Activated T-helper 17 cell treated with anti-CD3 and anti-CD28 coated beads, Interleukin-2, amount 50 U/mL, for 72 hours (primary cell): ENCODE measurements at regions not wholly inside any gene's neighbourhood (a gene's known extent, or its start where the extent isn't known, plus 50 kb on each side); places are given as distances from the start of the nearest gene placed in this dataset.

Experiments used
- ATAC-seq: fragments of 150-1000 bp; cut with Tn5 transposase; replicated peaks from 2 replicates; pipeline ENCODE4 v1.10.0; 2021; ENCODE audit warnings: mild to moderate bottlenecking, moderate library complexity
- H3K27ac Mint-ChIP-seq: one replicate; pipeline ENCODE4 v1.8.0; 2022; ENCODE audit warnings: mixed read lengths
- H3K27me3 Mint-ChIP-seq: one replicate; pipeline ENCODE4 v1.8.0; 2022; ENCODE audit warnings: mixed read lengths
- H3K36me3 Mint-ChIP-seq: one replicate; pipeline ENCODE4 v1.8.0; 2022; ENCODE audit warnings: low read depth, mild to moderate bottlenecking, mixed read lengths
- H3K4me1 Mint-ChIP-seq: one replicate; pipeline ENCODE4 v1.8.0; 2022; ENCODE audit warnings: mixed read lengths
- H3K4me3 Mint-ChIP-seq: one replicate; pipeline ENCODE4 v1.8.0; 2022; ENCODE audit warnings: mild to moderate bottlenecking, mixed read lengths
- H3K9me3 Mint-ChIP-seq: one replicate; pipeline ENCODE4 v1.8.0; 2022; ENCODE audit warnings: mixed read lengths

GRCh38 chr5:10863763-10864383, 102.8 kb upstream of the DAP start:
- peak; percentile 77 for ATAC-seq

GRCh38 chr5:10862085-10862484, 101.1 kb upstream of the DAP start:
- H3K4me3 Mint-ChIP-seq: no peak overlapping the region
- ATAC-seq: no peak
- no peak overlapping the region for H3K27ac Mint-ChIP-seq
- no peaks in the 10 kb centered on the region for H3K4me1 Mint-ChIP-seq
- H3K27me3 Mint-ChIP-seq: peaks cover 20% of the 10 kb centered on the region
- no peaks in the 10 kb centered on the region for H3K36me3 Mint-ChIP-seq
- H3K9me3 Mint-ChIP-seq: no peaks in the 10 kb centered on the region

More at GRCh38 chr5:10863763-10864383, 102.8 kb upstream of the DAP start:
- H3K4me1 Mint-ChIP-seq: no peaks in the 10 kb centered on the region
- H3K4me3 Mint-ChIP-seq: no peak overlapping the region
- H3K36me3 Mint-ChIP-seq: no peaks in the 10 kb centered on the region
- peaks cover 8% of the 10 kb centered on the region for H3K27me3 Mint-ChIP-seq
- no peaks in the 10 kb centered on the region for H3K9me3 Mint-ChIP-seq
- no peak overlapping the region for H3K27ac Mint-ChIP-seq

GRCh38 chr5:10861423-10861790, 100.4 kb upstream of the DAP start:
- Mint-ChIP-seq H3K9me3 (no peaks in the 10 kb centered on the region), H3K27ac (no peak overlapping the region), H3K4me3 (no peak overlapping the region), H3K4me1 (no peaks in the 10 kb centered on the region), H3K27me3 (peaks cover 20% of the 10 kb centered on the region), H3K36me3 (no peaks in the 10 kb centered on the region)
- ATAC-seq: no peak

- Mint-ChIP-seq H3K4me1 (no peaks in the 10 kb centered on the region), H3K27me3 (peaks cover 20% of the 10 kb centered on the region), H3K4me3 (no peak overlapping the region), H3K36me3 (no peaks in the 10 kb centered on the region), H3K27ac (no peak overlapping the region), H3K9me3 (no peaks in the 10 kb centered on the region)
- no peak for ATAC-seq
Measured at GRCh38 chr5:10860645-10861422, 99.8 kb upstream of the DAP start.

- Mint-ChIP-seq H3K27me3 (peaks cover 20% of the 10 kb centered on the region), H3K36me3 (no peaks in the 10 kb centered on the region), H3K4me3 (no peak overlapping the region), H3K4me1 (no peaks in the 10 kb centered on the region), H3K9me3 (no peaks in the 10 kb centered on the region), H3K27ac (no peak overlapping the region)
- no peak for ATAC-seq
Measured at GRCh38 chr5:10860196-10860543, 99.1 kb upstream of the DAP start.

GRCh38 chr5:10859393-10860195, 98.6 kb upstream of the DAP start:
- H3K27me3 Mint-ChIP-seq: peaks cover 20% of the 10 kb centered on the region
- H3K9me3 Mint-ChIP-seq: no peaks in the 10 kb centered on the region
- no peak overlapping the region for H3K27ac Mint-ChIP-seq
- no peaks in the 10 kb centered on the region for H3K4me1 Mint-ChIP-seq
- no peaks in the 10 kb centered on the region for H3K36me3 Mint-ChIP-seq
- no peak for ATAC-seq
- H3K4me3 Mint-ChIP-seq: no peak overlapping the region

- no peaks in the 10 kb centered on the region for H3K36me3 Mint-ChIP-seq
- H3K4me1 Mint-ChIP-seq: no peaks in the 10 kb centered on the region
- H3K4me3 Mint-ChIP-seq: no peak overlapping the region
- no peak for ATAC-seq
- H3K27ac Mint-ChIP-seq: no peak overlapping the region
- H3K27me3 Mint-ChIP-seq: peaks cover 20% of the 10 kb centered on the region
- H3K9me3 Mint-ChIP-seq: no peaks in the 10 kb centered on the region
Measured at GRCh38 chr5:10858945-10859344, 97.9 kb upstream of the DAP start.

GRCh38 chr5:10858307-10858706, 97.3 kb upstream of the DAP start:
- H3K4me3 Mint-ChIP-seq: no peak overlapping the region
- H3K36me3 Mint-ChIP-seq: no peaks in the 10 kb centered on the region
- no peak for ATAC-seq
- no peak overlapping the region for H3K27ac Mint-ChIP-seq
- H3K9me3 Mint-ChIP-seq: no peaks in the 10 kb centered on the region
- H3K27me3 Mint-ChIP-seq: peaks cover 17% of the 10 kb centered on the region
- H3K4me1 Mint-ChIP-seq: no peaks in the 10 kb centered on the region

GRCh38 chr5:10857338-10857733, 96.3 kb upstream of the DAP start:
- Mint-ChIP-seq H3K4me1 (no peaks in the 10 kb centered on the region), H3K4me3 (no peak overlapping the region), H3K27me3 (peaks cover 17% of the 10 kb centered on the region), H3K36me3 (no peaks in the 10 kb centered on the region), H3K27ac (no peak overlapping the region), H3K9me3 (no peaks in the 10 kb centered on the region)
- ATAC-seq: no peak

GRCh38 chr5:10856683-10857337, 95.8 kb upstream of the DAP start:
- Mint-ChIP-seq H3K4me1 (no peaks in the 10 kb centered on the region), H3K27me3 (peaks cover 17% of the 10 kb centered on the region), H3K27ac (no peak overlapping the region), H3K4me3 (no peak overlapping the region), H3K36me3 (no peaks in the 10 kb centered on the region), H3K9me3 (no peaks in the 10 kb centered on the region)
- ATAC-seq: no peak

- no peak for ATAC-seq
- Mint-ChIP-seq H3K27me3 (peaks cover 14% of the 10 kb centered on the region), H3K4me3 (no peak overlapping the region), H3K27ac (no peak overlapping the region), H3K9me3 (no peaks in the 10 kb centered on the region), H3K36me3 (no peaks in the 10 kb centered on the region), H3K4me1 (no peaks in the 10 kb centered on the region)
Measured at GRCh38 chr5:10856071-10856470, 95.0 kb upstream of the DAP start.

GRCh38 chr5:10854506-10855277, 93.7 kb upstream of the DAP start:
- no peak overlapping the region for H3K27ac Mint-ChIP-seq
- no peaks in the 10 kb centered on the region for H3K4me1 Mint-ChIP-seq
- H3K9me3 Mint-ChIP-seq: no peaks in the 10 kb centered on the region
- ATAC-seq: no peak
- H3K4me3 Mint-ChIP-seq: no peak overlapping the region
- H3K27me3 Mint-ChIP-seq: peaks cover 13% of the 10 kb centered on the region
- no peaks in the 10 kb centered on the region for H3K36me3 Mint-ChIP-seq

GRCh38 chr5:10853154-10853553, 92.1 kb upstream of the DAP start:
- Mint-ChIP-seq H3K27ac (no peak overlapping the region), H3K4me1 (no peaks in the 10 kb centered on the region), H3K9me3 (no peaks in the 10 kb centered on the region), H3K4me3 (no peak overlapping the region), H3K27me3 (peaks cover 9% of the 10 kb centered on the region), H3K36me3 (no peaks in the 10 kb centered on the region)
- no peak for ATAC-seq

GRCh38 chr5:10849278-10849677, 88.2 kb upstream of the DAP start:
- no peak overlapping the region for H3K27ac Mint-ChIP-seq
- H3K9me3 Mint-ChIP-seq: no peaks in the 10 kb centered on the region
- H3K4me3 Mint-ChIP-seq: no peak overlapping the region
- no peak for ATAC-seq
- no peaks in the 10 kb centered on the region for H3K4me1 Mint-ChIP-seq
- H3K36me3 Mint-ChIP-seq: no peaks in the 10 kb centered on the region
- peaks cover 10% of the 10 kb centered on the region for H3K27me3 Mint-ChIP-seq
